ENCODE measurements at regions not wholly inside any gene's neighbourhood (a gene's known extent, or its start where the extent isn't known, plus 50 kb on each side); places are given as distances from the start of the nearest gene placed in this dataset.

DNA sequence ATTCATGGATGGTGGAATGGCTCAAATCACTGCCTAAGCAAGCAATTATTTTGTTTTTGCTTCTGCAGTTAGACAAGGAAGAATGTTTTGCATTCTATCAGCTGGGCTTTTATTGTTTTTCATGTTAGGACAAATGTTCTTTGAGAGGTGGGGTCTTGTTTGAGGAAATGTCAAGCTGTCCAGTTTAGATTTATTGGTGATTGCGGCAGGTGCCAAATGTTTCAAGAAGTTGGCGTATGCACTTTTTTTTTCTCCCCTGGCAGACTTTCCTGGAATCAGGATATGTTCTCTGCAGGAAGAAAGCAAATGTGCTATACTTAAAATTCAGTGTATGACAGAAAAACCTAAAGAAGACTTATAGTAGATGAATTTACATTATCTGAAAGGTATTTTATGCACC lies 81.0 kb upstream of the JAG1 start:
- H3K9me3 ChIP-seq, result no peaks in the 10 kb centered on the region
- intact Hi-C loops (cut with DNase I; ENCODE audit: low total_unique reads), result no loop called here
- DNase-seq, result no peak
- H3K4me3 ChIP-seq, result no peak overlapping the region
- no peaks in the 10 kb centered on the region for H3K4me1 ChIP-seq
- no peaks in the 10 kb centered on the region for H3K27me3 ChIP-seq
- TF ChIP-seq POLR2A (IDR thresholded peaks at IDR 0.05) (no peak), CTCF (IDR thresholded peaks at IDR 0.05) (no peak)
- no peaks in the 10 kb centered on the region for H3K36me3 ChIP-seq
- H3K27ac ChIP-seq, result no peak overlapping the region

DNA sequence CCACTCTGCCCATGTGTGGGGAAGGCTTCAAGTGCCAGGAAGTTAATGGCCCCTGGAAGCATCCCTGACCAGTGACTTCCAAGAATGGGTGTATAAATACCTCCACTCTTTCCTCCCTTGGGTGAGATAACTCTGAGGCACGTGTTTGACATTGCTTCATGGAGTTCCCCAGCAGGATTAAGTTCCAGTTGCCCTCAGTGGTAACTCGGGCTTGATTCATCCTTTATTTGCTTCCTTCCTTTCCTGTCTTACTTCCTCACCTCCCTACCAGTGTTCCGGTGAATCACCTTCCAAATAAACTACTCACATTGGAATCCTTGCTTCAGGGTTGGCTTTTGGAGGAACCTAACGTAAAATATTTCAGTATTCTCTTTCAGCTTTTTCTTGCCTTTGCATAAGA lies 84.6 kb upstream of the JAG1 start:
- no peaks in the 10 kb centered on the region for H3K27me3 ChIP-seq
- H3K27ac ChIP-seq, result no peak overlapping the region
- no peak overlapping the region for H3K4me3 ChIP-seq
- H3K36me3 ChIP-seq, result no peaks in the 10 kb centered on the region
- intact Hi-C loops (cut with DNase I; ENCODE audit: low total_unique reads), result no loop called here
- no peak for DNase-seq
- H3K9me3 ChIP-seq, result no peaks in the 10 kb centered on the region
- H3K4me1 ChIP-seq, result no peaks in the 10 kb centered on the region
- TF ChIP-seq POLR2A (IDR thresholded peaks at IDR 0.05) (no peak), CTCF (IDR thresholded peaks at IDR 0.05) (no peak)

GRCh38 chr20:10761232-10761631 lies 87.4 kb upstream of the JAG1 start:
- Histone ChIP-seq H3K27ac (no peak overlapping the region), H3K27me3 (no peaks in the 10 kb centered on the region), H3K4me3 (no peak overlapping the region), H3K36me3 (no peaks in the 10 kb centered on the region), H3K4me1 (no peaks in the 10 kb centered on the region), H3K9me3 (no peaks in the 10 kb centered on the region)
- intact Hi-C loops (cut with DNase I; ENCODE audit: low total_unique reads), result no loop called here
- no peak for TF ChIP-seq CTCF (IDR thresholded peaks at IDR 0.05)
- TF ChIP-seq POLR2A (IDR thresholded peaks at IDR 0.05), result no peak
- DNase-seq, result no peak

- H3K4me3 ChIP-seq, result no peak overlapping the region
- H3K27me3 ChIP-seq, result no peaks in the 10 kb centered on the region
- H3K9me3 ChIP-seq, result no peaks in the 10 kb centered on the region
- H3K27ac ChIP-seq, result no peak overlapping the region
- no peak for DNase-seq
- intact Hi-C loops (cut with DNase I; ENCODE audit: low total_unique reads), result no loop called here
- H3K4me1 ChIP-seq, result no peaks in the 10 kb centered on the region
- TF ChIP-seq CTCF (IDR thresholded peaks at IDR 0.05), result no peak
- TF ChIP-seq POLR2A (IDR thresholded peaks at IDR 0.05), result no peak
- no peaks in the 10 kb centered on the region for H3K36me3 ChIP-seq
Measured at GRCh38 chr20:10761786-10762185, 88.0 kb upstream of the JAG1 start.

DNA sequence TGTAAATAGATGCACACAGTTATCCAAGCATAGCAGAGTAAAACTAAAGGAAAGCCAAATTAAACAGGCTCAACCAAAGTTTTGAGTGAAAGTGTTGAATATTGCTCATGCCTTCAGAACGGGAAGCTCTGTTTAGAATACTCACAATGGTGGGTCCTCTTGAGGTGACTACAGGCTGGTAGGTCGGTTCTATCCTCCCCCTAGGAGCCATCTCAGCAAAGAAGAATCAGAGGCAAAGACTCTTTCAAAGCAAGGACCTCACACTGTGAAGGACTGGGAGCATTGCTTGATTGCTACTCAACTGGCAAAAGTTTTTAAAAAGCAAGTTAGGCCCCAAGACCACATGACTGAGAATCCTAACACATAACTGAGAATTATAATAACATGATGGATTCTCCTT lies 88.4 kb upstream of the JAG1 start:
- Histone ChIP-seq H3K4me1 (no peaks in the 10 kb centered on the region), H3K27me3 (no peaks in the 10 kb centered on the region), H3K9me3 (no peaks in the 10 kb centered on the region), H3K36me3 (no peaks in the 10 kb centered on the region), H3K4me3 (no peak overlapping the region), H3K27ac (no peak overlapping the region)
- TF ChIP-seq POLR2A (IDR thresholded peaks at IDR 0.05) (no peak), CTCF (IDR thresholded peaks at IDR 0.05) (no peak)
- no peak for DNase-seq
- intact Hi-C loops (cut with DNase I; ENCODE audit: low total_unique reads), result no loop called here

All from uterus (tissue), 3 donors.